Fibroblast of villous mesenchyme (primary cell): ENCODE measurements at regions not wholly inside any gene's neighbourhood (a gene's known extent, or its start where the extent isn't known, plus 50 kb on each side); places are given as distances from the start of the nearest gene placed in this dataset.

Experiments
- DNase-seq: peaks from one replicate; pipeline ENCODE4 v3.0.0-alpha.2; 2010; ENCODE audit warnings: low read depth
- H3K4me3 ChIP-seq: 2 replicates; pipeline ENCODE4 v1.5.1; 2011; ENCODE audit warnings: low read depth, mild to moderate bottlenecking, low read length
- TF ChIP-seq, protein P1 (sequence below): IDR thresholded peaks from 2 replicates; pipeline ENCODE4 v1.5.1; 2012; ENCODE audit warnings: low read depth, mild to moderate bottlenecking, low read length; ENCODE audit not compliant: insufficient read depth

DNA sequence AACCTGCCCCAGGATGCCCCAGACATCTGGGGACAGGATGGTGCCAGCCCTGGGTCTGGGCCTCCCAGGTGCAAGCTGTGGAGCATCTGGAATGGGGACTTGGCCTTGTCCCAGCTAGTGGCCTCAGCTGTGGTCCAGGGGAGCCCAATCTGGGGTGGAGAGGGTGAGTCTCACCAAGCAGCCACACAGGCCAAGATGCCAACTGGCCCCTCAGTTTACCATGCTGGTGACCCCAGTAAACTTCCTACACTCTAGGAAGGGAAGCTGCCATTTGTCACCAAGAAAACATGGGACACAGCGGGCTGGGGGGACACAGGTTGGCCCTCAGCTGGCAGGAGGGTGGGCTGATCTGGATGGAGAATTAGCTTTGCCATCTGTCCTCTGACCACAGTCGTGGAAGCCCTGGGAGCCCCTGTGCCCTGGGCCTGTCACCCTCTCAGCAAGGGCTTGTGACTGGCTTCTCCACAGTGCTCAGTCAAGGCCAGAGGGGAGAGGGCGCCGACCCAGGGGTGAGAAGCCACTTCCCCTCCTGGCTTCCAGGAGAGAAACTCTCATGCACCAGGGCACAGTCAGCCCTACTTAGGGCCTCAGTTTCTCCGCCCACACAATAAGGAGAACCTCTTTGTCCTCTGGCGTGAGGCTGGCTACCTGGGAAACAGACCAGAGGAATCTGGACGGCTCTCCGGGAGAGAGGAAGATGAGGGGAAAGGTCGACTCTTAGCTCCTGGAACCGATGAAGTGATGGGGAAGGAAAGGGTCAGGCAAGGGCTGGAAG is 126.4 kb upstream of the SMURF2 start:
- TF ChIP-seq, protein P1, sequence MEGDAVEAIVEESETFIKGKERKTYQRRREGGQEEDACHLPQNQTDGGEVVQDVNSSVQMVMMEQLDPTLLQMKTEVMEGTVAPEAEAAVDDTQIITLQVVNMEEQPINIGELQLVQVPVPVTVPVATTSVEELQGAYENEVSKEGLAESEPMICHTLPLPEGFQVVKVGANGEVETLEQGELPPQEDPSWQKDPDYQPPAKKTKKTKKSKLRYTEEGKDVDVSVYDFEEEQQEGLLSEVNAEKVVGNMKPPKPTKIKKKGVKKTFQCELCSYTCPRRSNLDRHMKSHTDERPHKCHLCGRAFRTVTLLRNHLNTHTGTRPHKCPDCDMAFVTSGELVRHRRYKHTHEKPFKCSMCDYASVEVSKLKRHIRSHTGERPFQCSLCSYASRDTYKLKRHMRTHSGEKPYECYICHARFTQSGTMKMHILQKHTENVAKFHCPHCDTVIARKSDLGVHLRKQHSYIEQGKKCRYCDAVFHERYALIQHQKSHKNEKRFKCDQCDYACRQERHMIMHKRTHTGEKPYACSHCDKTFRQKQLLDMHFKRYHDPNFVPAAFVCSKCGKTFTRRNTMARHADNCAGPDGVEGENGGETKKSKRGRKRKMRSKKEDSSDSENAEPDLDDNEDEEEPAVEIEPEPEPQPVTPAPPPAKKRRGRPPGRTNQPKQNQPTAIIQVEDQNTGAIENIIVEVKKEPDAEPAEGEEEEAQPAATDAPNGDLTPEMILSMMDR = no peak
- H3K4me3 ChIP-seq = no peak overlapping the region
- DNase-seq = no peak

DNA sequence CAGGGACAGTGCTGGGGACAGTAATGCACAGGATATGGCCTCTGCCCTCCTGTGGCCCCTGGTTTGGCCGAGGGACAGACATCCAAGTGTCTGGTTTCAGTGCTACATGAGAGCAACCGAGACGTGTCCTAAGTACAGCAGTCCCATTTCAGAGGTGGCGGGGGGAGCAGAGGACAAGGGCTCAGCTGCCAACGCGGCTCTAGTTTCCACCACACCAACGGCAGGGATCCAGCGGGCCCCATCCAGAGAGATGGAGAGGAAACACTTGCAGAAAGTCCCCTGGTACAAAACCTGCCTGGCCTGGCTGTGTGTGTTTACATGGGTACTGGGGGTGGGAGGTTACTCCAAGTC is 125.8 kb upstream of the SMURF2 start:
- DNase-seq = no peak
- H3K4me3 ChIP-seq = no peak overlapping the region
- TF ChIP-seq, protein P1 = no peak

DNA sequence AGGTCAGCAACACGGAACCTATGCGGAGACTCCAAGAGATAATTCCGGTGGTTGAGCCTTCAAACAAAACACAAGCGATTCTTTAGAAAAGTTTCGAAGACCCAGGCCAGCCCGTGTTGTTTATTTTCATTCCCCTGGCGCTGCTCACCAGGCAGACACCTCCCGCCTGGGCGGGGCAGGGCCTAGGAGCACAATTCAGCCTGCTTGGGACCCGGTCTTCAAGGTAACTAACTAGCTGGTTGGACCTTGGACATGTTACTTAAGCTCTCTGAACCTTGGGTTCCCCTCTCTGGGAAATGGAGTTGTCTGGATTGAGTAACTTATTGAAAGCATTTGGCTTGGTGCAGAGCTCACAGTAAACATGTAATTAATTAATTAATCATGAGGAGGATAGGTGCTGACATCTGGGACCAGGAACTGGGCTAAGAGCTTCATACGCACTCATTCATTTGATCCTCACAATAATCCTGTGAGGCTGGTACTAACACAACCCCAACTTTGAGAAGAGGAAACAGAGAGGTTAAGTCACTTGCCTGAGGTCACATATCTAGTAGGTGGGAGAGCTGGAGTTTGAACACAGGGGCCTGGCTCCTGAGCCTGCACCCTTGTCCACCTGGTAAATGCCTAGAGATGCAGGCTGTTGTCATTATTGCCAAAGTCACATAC is 125.3 kb upstream of the SMURF2 start:
- no peak for DNase-seq
- TF ChIP-seq, protein P1 = no peak
- no peak overlapping the region for H3K4me3 ChIP-seq

DNA sequence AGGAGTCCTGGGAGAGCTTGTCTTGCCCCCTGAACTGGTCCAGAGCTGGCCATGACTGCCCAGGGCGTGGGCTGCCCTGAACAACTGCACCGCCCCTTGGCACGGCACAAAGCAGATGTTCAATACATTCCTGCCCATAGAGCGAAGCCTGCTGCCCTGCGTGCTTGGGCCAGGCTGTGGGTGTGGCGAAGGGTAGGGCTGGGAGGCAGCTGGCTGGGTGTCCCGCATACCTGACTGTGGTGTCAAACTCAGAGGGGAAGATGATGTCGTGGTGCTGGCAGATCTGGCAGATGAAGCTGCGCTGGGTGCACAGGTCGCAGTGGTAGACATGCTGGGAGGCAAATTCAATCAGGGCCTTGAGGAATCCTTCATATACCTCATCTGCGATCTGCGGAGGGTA is 124.2 kb upstream of the SMURF2 start:
- TF ChIP-seq, protein P1 = no peak
- no peak for DNase-seq

DNA sequence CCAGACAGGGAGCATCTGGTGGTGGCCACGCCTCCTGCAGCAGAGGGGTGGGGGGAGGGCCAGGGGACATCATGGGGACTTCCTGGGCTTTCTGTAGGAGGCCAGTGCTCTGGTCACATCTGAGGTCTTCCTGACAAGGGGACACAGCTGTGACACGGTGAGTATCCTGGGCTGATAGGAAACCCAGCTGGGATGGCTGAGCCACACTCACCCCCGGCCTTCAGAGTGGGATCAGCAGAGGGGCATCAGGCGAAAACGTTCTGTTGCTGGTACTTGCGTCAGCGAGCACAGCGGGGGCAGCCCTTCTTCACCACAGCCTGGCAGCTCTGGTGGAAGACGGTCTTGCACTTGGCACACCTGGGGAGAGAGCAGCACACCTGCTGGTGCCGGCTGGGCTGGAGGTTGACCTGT is 122.9 kb upstream of the SMURF2 start:
- H3K4me3 ChIP-seq = no peak overlapping the region
- TF ChIP-seq, protein P1 = no peak
- DNase-seq = no peak

More for the DNA sequence above, 124.2 kb upstream of the SMURF2 start:
- no peak overlapping the region for H3K4me3 ChIP-seq

DNA sequence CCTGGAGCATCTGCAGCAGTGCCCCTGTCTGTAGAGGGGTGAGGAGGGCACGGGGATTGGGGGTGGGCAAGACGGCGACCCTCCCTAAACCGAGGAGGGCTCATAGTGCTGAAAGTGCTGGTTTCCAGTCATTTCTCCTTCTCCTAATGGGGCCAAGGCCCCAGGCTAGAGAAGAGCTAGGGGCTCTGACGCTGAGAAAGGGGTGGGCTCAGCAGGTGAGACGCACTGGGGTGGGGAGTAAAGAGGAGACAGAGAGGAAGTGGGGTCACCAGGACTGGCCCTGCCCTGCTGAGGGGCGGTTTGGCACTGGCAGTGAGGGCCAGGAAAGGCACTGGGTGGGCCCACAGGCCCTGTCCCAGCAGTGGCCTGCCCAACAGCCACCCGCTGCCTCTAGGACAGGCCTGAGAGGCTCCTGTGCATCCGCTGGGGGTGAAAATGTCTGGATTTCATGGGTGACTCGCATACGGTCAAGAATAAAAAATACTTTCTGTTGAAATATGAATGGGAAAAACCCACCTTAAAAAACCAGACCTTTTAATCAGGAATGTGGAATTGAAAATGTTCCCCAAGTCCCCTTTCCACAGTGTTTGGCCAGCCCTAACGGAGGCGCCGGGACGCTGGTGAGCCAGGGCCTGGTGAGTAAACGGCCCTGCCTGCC is 122.4 kb upstream of the SMURF2 start:
- no peak for DNase-seq
- no peak overlapping the region for H3K4me3 ChIP-seq
- TF ChIP-seq, protein P1 = no peak
